GM21381 (cell line): ENCODE measurements at regions not wholly inside any gene's neighbourhood (a gene's known extent, or its start where the extent isn't known, plus 50 kb on each side); places are given as distances from the start of the nearest gene placed in this dataset.

Experiments used
- ATAC-seq: cut with Tn5 transposase; IDR thresholded peaks from one replicate; pipeline ENCODE4 v1.9.1; 2021; ENCODE audit warnings: mild to moderate bottlenecking, moderate library complexity; ENCODE audit not compliant: unreplicated experiment

- no peak for ATAC-seq
Observed at GRCh38 chr1:113256348-113256729, 134.0 kb upstream of the MAGI3 start.

DNA sequence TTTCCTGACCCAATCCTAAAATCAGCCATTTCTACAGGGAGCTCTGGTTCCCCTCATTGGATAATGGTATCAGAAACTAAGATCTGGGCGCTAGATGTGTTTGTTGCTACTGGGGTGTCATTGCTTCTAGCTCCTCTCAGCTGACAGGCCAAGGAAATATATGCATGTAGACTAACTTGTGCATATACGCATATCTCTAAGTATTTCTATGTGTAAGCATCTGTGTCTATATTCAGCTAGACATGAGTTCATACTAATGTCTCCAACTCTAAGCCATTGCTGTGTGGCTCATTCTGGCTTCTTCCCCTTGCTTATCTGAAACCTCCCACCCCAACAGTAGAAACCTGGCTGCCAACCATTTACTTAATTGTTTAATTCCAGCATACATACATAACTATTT is 130.3 kb upstream of the MAGI3 start:
- no peak for ATAC-seq

DNA sequence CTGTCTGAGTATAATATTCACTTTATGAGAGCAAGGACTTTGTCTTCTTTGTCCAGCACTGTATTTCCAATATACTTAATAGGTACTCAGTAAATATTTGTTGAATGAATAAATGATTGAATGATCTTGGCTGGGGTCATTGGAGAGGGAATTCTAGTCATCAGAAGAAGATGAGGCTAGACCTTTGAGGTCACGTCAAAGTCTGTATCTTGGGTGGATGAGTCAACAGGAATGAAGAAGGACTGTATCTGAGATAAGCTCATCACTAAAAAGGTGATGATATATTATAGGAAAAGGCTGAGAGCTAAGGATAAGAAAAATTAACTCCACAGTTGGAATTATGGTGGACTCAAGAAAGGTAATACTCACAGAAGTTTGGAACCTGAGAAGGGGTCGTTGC is 125.1 kb upstream of the MAGI3 start:
- ATAC-seq = no peak

GRCh38 chr1:113266788-113267187 is 123.5 kb upstream of the MAGI3 start:
- no peak for ATAC-seq

GRCh38 chr1:113269168-113269963 is 120.9 kb upstream of the MAGI3 start:
- ATAC-seq = no peak

- ATAC-seq = no peak
Observed at GRCh38 chr1:113271039-113271438, 119.3 kb upstream of the MAGI3 start.

- no peak for ATAC-seq
Observed at GRCh38 chr1:113275083-113275482, 115.2 kb upstream of the MAGI3 start.

GRCh38 chr1:113275691-113276090 is 114.6 kb upstream of the MAGI3 start:
- no peak for ATAC-seq

DNA sequence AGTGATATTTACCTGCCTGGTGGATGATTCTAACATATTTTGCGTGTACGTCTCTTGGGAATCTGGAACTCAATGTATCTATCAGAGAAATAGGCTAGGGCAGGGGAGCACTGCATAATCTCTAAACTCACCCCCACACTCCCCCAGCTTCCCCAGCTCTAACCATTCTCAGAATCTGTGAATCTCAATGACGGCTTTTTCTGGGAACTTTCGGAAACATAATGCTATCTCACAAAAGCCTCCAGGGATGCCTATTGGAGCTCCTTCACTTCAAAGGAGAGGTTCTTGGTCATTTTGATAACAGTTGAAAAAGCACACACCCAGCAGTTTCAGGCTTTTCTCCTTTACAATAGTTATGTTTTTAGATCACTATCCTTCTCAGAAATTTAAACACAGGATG is 113.8 kb upstream of the MAGI3 start:
- ATAC-seq = no peak

- no peak for ATAC-seq
Observed at GRCh38 chr1:113278371-113278770, 111.9 kb upstream of the MAGI3 start.

GRCh38 chr1:113278777-113279176 is 111.5 kb upstream of the MAGI3 start:
- no peak for ATAC-seq

DNA sequence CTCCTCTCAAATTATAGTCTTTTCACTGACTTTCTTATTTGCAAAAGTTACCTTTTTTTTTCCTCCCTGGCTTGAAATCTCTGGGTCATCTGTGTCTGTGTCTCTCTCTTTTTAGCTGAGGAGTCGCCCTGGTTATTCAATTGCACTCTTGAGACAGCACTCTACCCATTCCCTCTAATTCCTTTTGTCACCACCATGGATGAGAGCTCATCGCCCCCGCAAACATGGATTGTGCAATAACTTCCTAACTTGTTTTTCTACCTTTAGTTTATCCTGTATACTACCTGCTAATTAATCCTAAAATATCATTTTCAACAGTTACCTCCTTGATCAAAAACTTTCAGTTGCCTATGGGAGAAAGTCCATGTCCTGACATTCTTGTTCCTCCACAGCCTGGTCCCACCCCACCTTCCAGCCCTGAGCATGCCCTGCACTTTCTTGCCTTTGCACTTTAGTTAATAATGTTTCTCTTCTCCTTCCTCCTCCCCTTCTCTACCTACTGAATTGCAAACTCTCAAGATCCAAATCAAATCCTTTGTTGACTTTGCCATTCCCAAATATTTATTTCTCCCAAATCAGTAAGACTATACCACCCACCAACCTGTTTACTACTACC is 110.4 kb upstream of the MAGI3 start:
- ATAC-seq = no peak

DNA sequence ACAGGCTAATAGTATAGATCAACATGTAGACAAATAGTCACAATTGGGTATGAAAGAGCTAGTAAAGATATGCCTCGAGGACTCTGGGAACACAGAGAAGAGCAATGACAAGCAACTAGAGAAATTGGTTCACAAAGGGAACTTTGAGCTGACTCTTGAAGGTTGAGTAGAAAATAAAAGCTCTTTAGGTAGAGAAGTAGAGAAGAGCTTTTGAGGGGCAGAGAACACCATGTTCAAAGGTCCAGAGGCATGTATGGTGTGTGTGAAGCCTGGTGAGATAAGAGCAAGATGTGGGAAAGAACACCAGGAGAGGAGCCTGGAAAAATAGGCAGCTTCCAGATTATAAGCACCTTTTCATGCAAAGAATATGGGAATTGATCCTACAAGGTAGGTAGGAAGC is 109.7 kb upstream of the MAGI3 start:
- no peak for ATAC-seq

DNA sequence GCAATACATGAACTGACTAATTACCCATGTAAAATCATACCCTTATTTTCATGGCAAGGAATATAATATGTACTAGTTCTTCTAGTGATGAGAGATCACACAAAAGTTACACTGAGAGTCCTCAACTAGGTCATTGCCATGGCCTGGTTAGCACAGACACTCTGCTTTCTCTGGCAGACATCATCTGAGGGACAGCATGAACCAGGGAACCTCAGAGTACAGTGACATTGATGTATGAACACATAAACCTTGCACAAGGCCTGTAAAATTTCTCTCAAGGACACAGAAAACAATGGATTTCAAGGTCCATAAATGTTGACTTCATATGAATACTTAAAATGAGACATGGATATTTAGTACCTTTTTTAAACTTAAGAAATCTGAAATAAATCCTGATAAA is 108.8 kb upstream of the MAGI3 start:
- no peak for ATAC-seq

- no peak for ATAC-seq
Observed at GRCh38 chr1:113282008-113282892, 108.1 kb upstream of the MAGI3 start.

DNA sequence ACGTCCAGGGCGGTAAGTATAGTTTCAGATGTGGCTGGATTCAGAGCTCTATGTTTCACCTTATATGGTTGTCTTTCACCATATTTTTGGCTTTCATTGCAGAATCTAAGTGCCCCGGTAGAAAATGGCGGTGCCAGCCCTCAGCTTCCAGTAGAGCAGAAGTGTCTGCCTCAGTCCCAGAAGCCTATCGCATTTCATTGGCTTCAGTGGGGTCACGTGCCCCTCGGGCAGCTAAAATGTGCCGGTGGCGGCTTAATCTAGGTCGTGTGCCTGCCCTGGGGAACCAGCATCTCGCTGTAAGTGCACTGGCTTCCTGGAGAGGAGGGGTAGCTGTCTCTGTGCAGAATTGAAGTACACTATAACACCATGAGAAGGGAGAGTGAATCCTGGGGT is 107.4 kb upstream of the MAGI3 start:
- ATAC-seq = no peak

DNA sequence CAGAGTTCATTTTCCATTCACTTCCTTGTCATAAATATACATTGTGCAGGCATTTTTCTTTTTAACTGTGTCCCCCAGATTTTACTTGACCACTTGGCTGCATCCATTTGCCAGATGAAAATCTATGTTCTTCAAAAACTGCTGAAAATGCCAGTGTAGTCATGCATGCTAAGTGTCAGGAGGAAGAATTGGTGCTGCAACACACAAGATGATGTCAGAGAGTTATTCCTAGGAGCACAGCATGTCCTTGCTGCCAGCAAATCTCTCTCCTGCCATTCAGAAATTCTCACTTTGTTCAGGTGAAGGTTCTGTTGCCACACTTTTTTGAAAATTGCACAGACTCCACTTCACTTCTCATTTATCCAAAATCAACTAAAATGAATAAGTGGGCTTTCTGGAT is 106.4 kb upstream of the MAGI3 start:
- no peak for ATAC-seq

GRCh38 chr1:113286156-113286555 is 104.2 kb upstream of the MAGI3 start:
- no peak for ATAC-seq

GRCh38 chr1:113291777-113292602 is 98.3 kb upstream of the MAGI3 start:
- ATAC-seq = no peak

DNA sequence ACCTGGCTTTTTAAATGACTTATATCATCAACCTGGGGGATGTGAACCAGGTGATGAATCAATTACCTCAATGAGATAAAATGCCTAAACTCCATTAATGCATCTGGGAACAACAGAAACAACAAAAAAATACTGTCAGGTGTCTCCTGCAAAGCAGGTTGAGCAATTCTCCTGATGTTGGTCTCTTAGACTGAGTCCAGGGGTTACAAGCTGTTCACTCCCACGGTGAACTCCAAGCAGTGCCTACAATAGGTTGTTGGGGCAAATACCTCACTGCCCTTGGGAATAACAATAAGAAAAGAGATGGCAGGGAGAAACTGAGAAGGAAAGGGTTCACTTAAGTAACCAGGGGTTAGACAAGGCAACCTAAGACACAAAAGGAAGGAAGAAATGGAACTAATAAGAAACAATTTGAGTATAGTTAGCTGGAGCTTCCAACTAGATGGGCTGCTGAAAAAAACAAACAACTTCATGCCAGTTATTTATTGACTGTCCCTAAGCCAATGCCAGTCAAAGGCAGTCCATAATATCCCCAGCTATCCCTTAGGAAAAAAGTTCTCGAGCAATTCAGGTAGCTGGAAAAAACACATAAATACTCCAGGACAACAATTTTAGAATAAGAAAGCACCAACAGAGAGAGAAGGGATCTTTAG is 97.6 kb upstream of the MAGI3 start:
- no peak for ATAC-seq
